NCI-H69 (cell line): ENCODE measurements at regions not wholly inside any gene's neighbourhood (a gene's known extent, or its start where the extent isn't known, plus 50 kb on each side); places are given as distances from the start of the nearest gene placed in this dataset.
A peak's percentile ranks its signal among the peaks of the same experiment; 100 is the strongest.

Source experiments
- DNase-seq: peaks from one replicate; lab custom pipeline; 2025; lab: John Stamatoyannopoulos, UW

DNA sequence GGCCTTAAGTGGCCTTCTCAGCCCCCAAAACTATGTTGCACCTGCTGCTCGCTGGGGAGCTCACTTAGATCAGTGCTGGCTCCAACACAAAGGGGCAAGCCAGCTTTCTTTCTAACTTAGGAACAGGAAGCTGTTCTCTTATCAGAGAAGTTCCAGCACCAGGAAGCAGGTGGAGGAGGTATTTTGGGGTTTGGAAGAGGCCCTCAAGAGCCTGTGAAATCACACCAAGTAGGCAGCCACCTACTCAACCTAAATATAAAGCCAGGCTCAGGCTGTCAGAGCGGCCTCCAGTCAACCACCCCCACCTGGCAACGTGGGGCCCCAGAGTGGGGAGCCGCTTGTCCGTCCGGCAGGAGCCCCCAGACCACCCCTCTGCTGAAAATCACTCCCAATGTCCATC, 152.8 kb downstream of the OLFM1 start:
- no peak for DNase-seq

- DNase-seq, result no peak
Measured at GRCh38 chr9:135240871-135241311, 153.4 kb downstream of the OLFM1 start.

GRCh38 chr9:135241381-135242048, 154.0 kb downstream of the OLFM1 start:
- DNase-seq, result peak; percentile 19

- DNase-seq, result no peak
Measured at GRCh38 chr9:135242049-135242396, 154.6 kb downstream of the OLFM1 start.

DNA sequence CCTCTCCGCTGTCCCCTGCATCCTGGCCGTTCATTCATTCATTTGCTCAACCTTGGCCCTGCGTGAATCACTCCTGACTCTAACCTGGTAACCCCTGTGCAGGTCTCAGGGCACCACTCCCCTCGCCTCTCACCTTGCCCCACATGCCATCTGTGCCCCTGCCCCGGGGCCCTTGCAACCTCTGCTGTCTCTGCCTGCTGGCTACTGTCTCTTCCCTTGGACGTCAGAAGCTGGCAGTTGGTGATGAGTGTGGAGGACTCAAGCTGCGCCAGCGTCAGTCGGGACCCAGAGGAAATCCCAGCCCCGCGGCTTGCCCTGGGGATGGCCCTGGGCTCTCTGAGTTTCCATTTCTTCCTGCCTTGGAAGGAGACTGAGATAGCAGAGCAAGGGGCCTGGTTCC, 154.9 kb downstream of the OLFM1 start:
- DNase-seq, result no peak

GRCh38 chr9:135243201-135244190, 156.0 kb downstream of the OLFM1 start:
- DNase-seq, result no peak

- peak; percentile 25 for DNase-seq
Measured at GRCh38 chr9:135244271-135245221, 157.1 kb downstream of the OLFM1 start.

DNA sequence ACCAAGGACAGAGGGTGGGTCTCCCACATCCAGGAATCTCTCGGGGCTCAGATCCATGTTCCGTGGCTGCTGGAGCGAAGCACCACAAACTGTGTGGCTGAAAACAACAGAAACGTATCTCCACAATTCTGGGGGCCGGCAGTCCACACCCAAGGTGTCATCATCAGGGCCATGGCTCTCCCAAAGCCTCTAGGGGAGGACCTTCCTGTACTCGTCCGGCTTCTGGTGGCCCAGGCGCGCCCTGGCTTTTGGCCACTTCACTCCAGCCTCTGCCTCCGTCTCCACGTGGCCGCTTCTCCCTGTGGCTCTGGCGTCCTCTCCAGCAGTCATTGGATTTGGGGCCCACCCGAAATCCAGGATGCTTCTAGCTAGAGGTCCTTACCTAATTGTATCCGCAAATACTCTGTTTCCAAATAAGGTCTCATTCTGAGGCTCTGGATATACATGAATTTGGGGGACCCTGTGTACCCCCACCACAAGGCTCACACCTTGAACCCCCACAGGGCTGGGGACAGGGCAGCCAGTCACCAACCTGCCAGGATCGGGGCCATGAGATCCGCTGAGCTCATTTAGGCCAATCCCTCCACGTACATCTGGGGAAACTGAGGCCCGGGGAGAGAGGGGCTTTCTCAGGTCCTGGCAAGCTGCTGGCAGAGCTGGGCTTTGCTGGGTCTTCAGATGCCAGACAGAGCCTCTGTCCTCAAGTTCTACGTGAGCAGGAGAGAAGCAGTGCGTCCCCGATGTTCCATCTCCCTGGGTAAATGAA, 158.2 kb downstream of the OLFM1 start:
- no peak for DNase-seq

DNA sequence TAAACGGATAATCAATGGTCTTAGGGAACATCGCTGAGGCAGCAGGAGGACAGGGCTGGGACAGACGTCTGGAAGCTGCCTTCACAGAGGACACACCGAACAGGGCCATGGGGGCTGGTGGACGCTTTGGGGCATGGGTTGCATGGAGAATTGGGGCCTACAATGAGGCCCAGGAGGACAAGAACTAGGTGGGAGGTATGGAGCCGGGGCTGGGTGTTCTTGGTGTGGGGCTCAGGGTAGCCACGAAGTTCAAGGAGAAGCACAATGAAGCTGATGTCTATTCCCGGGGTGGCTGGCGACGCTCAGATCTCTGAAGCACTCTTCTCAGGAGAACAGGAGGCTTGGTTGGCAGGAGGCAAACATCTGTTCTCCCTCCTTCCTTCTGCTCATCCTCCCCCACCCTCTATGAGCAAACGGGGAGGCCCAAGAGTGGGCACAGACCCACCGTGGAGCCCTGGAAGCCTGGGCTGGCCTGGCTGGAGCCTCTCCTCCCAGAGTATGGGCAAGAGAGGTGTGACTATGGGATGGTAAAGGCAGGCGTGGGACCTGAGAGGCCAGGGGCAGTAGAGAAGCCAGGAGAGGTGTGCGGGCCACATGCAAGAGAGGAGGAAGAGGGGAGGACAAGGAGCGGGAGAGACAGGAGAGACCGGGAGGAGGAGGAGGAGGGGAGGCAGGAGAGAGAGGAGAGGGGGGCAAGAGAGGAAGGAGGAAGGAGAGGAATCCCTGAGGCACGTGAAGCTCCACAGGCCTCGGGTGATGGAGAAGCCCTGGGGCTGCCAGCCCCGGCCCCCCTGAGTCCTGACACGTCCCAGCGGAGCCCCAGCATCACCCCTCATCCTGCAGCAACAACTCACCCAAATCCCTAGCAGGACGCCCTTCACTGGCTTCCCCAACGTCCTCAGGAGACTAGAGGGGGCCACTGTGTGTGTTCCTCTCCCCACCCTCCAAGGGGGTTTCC, 159.1 kb downstream of the OLFM1 start:
- DNase-seq, result no peak

DNA sequence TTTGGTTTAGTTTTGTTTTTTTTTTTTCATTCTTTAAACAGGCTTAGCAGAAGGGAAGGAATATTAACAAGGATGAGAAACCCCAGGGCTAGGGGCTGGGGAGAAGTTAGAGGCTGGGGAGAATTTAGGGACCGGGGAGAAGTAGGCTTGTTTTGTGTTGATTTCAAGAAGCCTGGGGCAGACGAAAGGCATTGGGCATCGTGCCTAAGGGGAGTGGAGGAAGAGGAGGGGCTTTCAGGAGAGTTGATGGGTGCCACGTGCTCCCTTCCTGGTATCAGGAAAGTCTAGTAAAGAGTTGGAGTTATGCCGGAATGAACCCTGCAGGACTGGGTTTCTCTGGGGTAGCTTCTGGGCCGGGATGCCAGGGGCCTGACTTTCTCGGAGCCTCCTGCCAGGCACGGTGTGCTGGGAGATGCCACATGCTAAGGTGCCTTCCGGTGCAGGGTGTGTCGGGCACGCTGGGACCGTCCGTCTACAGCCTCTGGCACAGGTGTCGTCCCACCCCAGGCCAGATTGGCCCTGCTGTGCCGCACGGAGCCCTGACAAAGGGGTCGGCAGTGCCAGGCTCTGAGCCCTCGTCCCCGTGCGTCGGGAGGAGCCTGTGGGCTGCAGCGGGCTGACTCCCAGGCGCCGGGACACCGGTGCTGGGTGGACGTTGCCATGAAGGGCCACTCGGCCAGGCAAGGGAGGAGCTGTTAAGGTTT, 159.9 kb downstream of the OLFM1 start:
- DNase-seq, result no peak

GRCh38 chr9:135248111-135248510, 160.6 kb downstream of the OLFM1 start:
- DNase-seq, result no peak

DNA sequence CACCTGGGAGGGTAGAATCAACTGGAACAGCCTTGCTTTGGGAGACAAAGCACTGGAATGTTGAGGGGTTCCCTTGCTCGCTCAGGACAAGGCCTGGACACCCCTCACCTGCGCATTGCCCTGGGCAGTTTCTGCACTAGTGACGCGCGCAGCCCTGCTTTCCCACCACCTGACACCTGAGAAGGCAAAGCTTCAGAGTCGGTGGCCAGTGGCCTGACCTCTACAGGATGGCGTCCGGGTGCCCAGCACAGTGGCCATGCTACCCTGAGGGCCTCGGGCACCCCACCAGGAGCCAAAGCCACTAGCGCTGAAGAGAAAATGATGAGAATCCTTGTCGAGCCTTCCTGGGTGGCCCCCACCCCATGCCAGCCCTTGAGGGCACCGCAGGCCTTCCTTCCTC, 161.3 kb downstream of the OLFM1 start:
- DNase-seq, result no peak

DNA sequence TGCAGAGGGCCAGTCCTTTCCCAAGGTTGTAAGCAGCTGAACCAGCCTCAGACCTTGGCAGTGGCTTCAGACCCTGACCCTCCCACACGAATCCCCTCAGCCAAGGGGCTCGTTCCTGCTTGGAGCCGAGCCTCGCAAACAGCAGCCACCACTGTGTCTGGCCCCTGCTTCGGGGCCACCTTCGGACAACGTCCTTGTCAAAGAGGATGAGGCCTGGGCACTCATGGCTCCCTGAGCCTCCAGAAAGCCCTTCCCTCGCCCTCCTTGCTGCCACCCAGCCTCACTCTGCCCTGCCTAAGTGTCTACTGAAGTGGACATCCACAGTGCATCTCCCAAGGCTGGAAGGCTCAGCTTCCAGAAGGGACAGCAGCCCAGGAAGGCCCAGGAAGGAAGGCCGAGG, 161.7 kb downstream of the OLFM1 start:
- DNase-seq, result no peak

DNA sequence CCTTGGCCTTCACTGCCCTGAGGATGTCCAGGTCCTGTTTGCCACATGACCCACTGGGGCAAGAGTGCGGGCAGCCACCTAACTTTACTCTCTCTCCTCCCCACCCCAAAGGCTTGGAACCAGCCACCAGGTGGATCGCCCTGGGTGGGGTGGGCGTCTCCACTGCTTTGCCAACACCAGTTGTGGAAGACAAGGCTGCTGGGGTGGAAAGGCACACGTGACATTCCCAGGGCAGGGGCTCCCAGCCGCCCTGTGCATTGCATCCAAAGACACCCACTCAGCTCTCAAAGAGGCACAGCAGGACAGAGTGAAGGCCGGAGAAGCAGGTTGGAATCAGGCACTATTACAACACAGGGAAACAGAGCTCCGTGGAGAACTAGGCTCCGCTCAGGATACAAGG, 162.2 kb downstream of the OLFM1 start:
- DNase-seq, result no peak

- DNase-seq, result no peak
Measured at GRCh38 chr9:135251331-135251761, 163.9 kb downstream of the OLFM1 start.

DNA sequence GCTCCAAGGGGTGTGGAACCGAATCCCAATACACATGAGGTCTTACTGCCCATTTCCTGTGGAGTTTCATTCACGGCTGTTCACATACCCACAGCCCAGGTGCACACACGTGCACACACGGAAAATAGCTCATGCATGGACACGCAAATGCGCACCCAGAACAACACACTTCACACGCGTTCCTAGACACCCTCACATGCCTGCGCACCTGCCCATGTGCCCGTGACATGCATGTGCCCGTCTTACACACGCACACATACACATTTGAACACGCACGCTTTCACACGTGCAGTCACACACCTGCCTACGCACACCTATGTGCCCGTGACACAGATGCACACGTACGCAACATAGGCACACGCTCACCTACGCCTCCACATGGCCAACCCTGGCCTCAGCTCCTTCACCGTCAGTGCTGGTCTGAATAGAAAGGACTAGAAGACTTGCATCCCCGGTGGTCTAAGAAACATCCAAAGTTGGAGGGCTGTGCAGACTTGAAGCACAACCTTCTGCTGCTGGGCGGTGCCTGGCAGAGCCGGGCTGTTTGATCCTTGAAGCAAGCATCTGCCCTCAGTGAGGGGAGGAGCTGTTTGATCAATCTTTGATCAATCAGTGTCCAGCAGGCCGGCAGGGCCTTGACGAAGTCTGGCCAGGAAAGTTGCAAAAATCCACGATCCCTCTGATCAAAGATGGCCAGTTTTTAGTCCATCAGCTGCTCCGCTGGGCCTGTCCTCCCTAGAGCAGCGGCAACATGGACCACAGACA, 164.7 kb downstream of the OLFM1 start:
- DNase-seq, result no peak

DNA sequence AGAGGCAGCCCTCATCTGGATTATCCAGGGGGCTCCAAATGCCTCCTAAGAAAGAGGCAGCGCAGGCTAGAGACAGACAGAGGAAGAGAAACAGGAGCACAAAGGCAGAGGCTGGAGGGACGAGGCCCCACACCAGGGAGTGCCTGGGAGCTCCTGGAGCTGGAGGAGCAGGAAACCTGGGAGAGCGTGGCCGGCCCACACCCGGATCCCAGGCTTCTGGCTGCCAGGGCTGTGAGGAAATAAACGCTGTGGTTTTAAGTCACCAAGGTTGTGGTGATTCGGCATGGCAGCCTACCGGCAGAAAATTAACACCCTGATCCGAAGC, 165.5 kb downstream of the OLFM1 start:
- no peak for DNase-seq

- DNase-seq, result peak; percentile 36
Measured at GRCh38 chr9:135253305-135254004, 166.0 kb downstream of the OLFM1 start.
